IPS DF 6.9 (cell line): ENCODE measurements at regions not wholly inside any gene's neighbourhood (a gene's known extent, or its start where the extent isn't known, plus 50 kb on each side); places are given as distances from the start of the nearest gene placed in this dataset.

Source experiments
- DNase-seq: peaks from one replicate; pipeline ENCODE4 v3.0.0-alpha.2; 2013; ENCODE audit warnings: low read depth, low spot score
- H3K27ac ChIP-seq: one replicate; pipeline ENCODE4 v1.5.1; 2013; ENCODE audit warnings: low read length, control low read depth
- H3K27me3 ChIP-seq: 2 replicates; pipeline ENCODE4 v1.6.1; 2013; ENCODE audit warnings: mild to moderate bottlenecking, low read length; ENCODE audit not compliant: control insufficient read depth, insufficient read depth
- H3K36me3 ChIP-seq: 2 replicates; pipeline ENCODE4 v1.6.1; 2013; ENCODE audit warnings: low read length; ENCODE audit not compliant: control insufficient read depth, insufficient read depth
- H3K4me1 ChIP-seq: 2 replicates; pipeline ENCODE4 v1.6.1; 2013; ENCODE audit warnings: low read length; ENCODE audit not compliant: control insufficient read depth, insufficient read depth
- H3K4me3 ChIP-seq: 2 replicates; pipeline ENCODE4 v1.5.1; 2013; ENCODE audit warnings: mild to moderate bottlenecking, low read length
- H3K9me3 ChIP-seq: 2 replicates; pipeline ENCODE4 v1.6.1; 2013; ENCODE audit warnings: low read length, inconsistent platforms; ENCODE audit not compliant: control insufficient read depth, insufficient read depth
- WGBS: extraction: QIAGEN DNeasy Blood & Tissue Kit; methylation state at CpG from one replicate; pipeline ENCODE4 v1.1.7; 2013; ENCODE audit warnings: mixed read lengths, missing lambda C conversion rate; ENCODE audit not compliant: insufficient read length, insufficient coverage; 5-methylcytosine and 5-hydroxymethylcytosine counted together

DNA sequence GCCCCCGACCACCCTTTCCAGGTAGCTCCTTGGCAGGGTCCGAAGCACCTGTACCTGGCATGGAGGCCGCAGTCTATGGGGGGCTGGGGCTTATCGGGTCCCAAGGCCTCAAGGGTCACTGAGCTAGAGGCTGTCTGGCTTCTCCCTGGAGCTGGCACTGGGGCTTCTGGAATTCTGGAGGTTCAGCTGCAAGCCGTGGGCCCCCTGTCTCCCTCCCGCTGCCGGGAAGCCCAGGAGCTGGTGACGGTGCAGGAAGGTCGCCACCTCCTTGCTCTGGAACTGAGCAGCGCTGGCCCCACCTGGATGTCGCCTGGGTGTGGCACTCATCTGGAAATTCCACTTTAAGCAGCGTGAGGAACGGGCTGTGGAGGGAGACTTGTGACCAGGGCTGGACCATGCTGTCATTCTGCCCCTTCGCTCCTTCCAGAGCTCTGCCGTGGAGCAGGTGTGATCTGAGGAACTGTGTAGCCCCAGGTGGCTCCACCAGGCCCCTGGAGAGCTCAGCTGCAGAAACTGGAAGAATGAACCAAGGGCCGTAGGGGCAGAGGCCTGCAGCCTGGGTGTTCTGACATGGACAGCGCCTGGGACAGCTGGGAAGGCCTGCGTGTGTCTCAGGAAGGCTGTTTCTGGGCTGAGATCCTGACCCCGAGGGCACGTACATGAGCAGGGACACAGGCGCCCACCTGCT lies 129.7 kb upstream of the PPP2R2D start:
- Histone ChIP-seq H3K4me3 (no peak overlapping the region), H3K4me1 (no peaks in the 10 kb centered on the region), H3K9me3 (peaks cover 2% of the 10 kb centered on the region), H3K36me3 (no peaks in the 10 kb centered on the region), H3K27me3 (no peaks in the 10 kb centered on the region; the same call in 1 of the 2 replicates), H3K27ac (no peak overlapping the region)
- DNase-seq, result no peak
- WGBS, result no CpG with 5 or more reads among the region's 21 CpGs

DNA sequence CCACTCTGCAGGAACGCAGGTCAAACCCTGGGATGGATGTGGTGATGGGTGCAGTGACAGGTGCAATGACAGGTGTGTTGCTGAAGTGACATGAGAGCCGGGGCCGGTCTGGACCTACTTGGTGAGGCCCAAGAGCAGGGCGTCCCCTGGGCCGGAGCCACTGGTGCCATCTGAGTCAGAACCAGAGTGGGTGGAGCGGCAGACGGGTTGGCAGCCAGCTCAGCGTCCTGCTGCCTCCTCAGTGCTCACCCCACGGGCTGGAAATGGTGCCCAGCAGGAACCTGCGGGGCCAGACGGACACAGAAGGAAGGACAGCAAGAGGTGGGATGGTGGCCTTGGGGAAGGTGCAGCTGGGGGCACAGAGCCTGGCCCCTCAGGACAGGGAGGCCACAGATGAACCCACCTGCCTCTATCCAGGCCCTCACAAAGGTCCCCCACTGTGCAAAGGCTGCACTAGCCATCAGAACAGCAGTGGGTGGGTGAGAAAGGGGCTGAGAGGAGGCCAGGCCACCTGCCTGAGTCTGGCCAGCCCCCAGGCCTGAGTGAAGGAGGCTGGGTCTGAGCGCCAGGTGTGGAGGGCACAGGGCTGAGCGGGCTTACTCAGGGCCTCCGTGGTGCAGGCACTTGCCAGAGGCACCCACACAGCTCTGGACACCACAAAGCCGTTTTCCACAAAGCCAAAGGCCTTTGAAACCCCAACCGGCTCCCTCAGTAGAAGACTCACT lies 129.0 kb upstream of the PPP2R2D start:
- H3K9me3 ChIP-seq, result peaks cover 3% of the 10 kb centered on the region
- H3K4me3 ChIP-seq, result no peak overlapping the region
- no peak overlapping the region for H3K27ac ChIP-seq
- no CpG with 5 or more reads among the region's 16 CpGs for WGBS
- no peaks in the 10 kb centered on the region; the same call in 1 of the 2 replicates for H3K27me3 ChIP-seq
- H3K36me3 ChIP-seq, result no peaks in the 10 kb centered on the region
- H3K4me1 ChIP-seq, result no peaks in the 10 kb centered on the region
- DNase-seq, result no peak

DNA sequence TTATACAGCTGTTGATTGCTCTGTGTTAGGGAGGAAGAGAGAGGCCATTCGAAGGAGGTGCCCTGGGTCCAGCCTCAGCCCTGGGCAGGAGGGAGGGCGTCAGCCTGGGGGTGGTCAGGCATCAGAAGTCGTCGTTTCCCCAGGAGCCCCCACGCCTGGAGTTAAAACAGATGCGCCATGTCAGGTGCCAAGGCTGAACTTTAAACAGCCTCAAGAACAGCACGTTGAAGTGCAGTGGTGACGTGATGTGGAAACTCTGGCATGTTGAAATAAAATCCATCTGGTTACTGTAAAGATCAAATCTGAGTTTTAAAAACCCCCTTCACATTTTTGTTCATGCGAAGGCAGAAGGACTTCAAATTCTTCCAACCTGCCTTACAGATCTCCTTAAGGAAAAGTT lies 128.4 kb upstream of the PPP2R2D start:
- Histone ChIP-seq H3K4me1 (no peaks in the 10 kb centered on the region), H3K36me3 (no peaks in the 10 kb centered on the region), H3K27me3 (no peaks in the 10 kb centered on the region; the same call in 1 of the 2 replicates), H3K4me3 (no peak overlapping the region), H3K27ac (no peak overlapping the region), H3K9me3 (peaks cover 3% of the 10 kb centered on the region)
- DNase-seq, result no peak
- no CpG with 5 or more reads among the region's 9 CpGs for WGBS

DNA sequence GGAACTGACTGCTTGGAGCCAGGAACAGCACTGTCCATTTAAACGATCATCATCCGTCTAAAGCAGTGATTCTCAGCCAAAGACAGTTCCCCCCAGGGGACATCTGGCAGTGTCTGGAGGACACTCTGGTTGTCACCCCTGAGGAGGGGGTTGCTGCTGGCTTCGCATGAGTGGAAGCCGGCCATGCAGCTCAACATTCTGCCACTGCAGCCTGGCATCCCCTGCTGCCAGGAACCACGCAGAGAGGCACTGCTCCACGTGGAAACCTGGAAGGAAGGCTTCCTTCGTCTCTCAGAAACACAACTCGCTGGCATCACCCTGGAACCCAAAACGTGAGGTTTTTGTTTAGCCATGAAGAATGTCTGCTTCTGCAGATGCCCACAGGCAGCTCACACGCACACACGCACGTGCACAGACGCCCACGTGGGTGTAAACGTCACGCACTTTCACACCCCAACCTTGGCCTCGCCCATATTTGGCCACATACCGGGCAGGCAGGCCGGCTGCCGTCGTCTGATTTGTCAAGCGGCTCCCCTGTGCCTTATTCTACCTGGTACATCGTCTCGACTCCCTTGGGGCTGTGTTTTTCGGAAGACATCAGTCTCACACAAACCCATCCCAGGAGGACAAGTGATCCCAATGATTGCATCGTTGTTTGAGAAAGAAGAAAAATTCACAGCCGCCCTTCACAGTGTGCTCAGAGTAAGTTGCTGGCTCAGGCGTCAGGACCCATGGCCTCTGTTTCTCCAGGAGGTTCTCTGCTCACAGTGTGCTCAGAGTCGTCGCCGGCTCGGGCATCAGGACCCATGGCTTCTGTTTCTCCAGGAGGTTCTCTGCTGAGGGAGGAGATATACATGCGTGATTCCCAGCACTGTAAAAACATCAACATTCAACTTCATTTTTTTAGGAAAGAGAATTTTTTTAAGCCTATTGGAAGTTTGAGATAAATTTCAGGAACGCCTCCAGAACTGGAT lies 127.2 kb upstream of the PPP2R2D start:
- Histone ChIP-seq H3K27ac (no peak overlapping the region), H3K4me3 (no peak overlapping the region), H3K27me3 (no peaks in the 10 kb centered on the region; the same call in 1 of the 2 replicates), H3K9me3 (peaks cover 9% of the 10 kb centered on the region), H3K4me1 (no peaks in the 10 kb centered on the region), H3K36me3 (no peaks in the 10 kb centered on the region)
- no CpG with 5 or more reads among the region's 34 CpGs for WGBS
- no peak for DNase-seq

DNA sequence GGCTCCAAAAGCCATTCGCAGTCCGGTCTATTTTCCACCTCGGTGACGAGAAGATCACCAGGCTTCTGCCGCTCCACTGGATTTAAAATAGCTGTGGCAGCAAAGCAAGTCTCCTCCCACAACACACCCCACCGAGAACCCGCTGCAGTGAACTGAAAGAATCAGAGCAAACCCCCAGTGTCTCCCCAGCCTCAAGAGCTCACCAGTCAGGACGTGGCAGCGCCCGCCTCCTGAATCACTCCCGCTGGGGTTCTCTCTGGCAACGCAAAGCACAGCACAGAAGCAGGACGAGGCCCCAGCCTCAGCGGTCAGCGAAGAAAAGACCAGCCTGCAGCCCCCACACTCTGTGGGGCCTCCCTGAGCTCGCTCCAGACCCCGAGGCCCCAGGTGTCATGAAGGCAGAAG lies 126.1 kb upstream of the PPP2R2D start:
- H3K9me3 ChIP-seq, result peaks cover 12% of the 10 kb centered on the region
- WGBS, result no CpG with 5 or more reads among the region's 17 CpGs
- no peak overlapping the region for H3K27ac ChIP-seq
- H3K36me3 ChIP-seq, result no peaks in the 10 kb centered on the region
- H3K4me3 ChIP-seq, result no peak overlapping the region
- DNase-seq, result no peak
- H3K27me3 ChIP-seq, result no peaks in the 10 kb centered on the region
- H3K4me1 ChIP-seq, result no peaks in the 10 kb centered on the region

DNA sequence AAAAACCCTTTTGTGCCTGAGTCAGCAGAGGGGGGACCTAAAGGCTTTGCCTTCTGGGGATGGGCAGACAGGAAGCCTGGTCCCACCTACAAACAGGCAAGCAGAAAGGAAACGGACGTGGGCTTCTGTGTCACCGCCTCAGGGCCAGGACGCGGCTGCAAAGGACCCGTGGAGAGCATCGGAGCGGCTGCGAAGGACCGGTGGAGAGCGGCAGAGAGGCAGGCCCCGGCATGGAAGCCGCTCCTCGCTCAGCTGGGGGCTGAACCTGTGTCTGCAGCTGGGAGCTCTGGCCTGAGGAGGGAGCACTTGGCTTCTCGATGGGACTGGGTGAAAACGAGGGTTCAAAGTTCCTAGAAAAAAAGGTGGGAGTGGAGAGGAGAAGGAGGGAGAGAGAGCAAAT lies 125.4 kb upstream of the PPP2R2D start:
- H3K9me3 ChIP-seq, result peaks cover 12% of the 10 kb centered on the region

DNA sequence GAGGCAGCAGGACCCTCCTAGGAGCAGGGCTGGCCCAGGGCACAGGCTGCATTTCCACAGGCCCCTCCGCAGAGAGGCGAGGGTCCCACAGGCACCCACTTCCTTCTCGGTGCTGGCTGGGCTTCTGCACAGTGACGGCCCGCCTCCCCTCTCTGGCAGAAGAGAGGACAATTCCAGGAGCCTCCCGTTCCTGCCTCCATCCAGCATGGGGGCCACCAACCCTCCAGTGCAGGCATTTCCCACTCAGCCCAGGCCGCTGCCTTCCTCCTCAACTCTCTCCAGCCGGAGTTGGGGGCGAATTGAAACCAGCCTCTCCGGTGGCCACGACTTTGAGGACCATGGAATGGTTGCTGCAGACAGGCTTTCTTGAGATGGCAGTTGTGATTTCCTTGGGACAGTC lies 125.0 kb upstream of the PPP2R2D start:
- no peaks in the 10 kb centered on the region for H3K4me1 ChIP-seq
- H3K27ac ChIP-seq, result no peak overlapping the region
- H3K27me3 ChIP-seq, result no peaks in the 10 kb centered on the region
- DNase-seq, result no peak
- H3K9me3 ChIP-seq, result peaks cover 12% of the 10 kb centered on the region
- H3K36me3 ChIP-seq, result no peaks in the 10 kb centered on the region
- no CpG with 5 or more reads among the region's 11 CpGs for WGBS
- no peak overlapping the region for H3K4me3 ChIP-seq

More for the DNA sequence above, 125.4 kb upstream of the PPP2R2D start:
- Histone ChIP-seq H3K36me3 (no peaks in the 10 kb centered on the region), H3K27ac (no peak overlapping the region), H3K4me1 (no peaks in the 10 kb centered on the region), H3K4me3 (no peak overlapping the region), H3K27me3 (no peaks in the 10 kb centered on the region)
- WGBS, result no CpG with 5 or more reads among the region's 16 CpGs
- no peak for DNase-seq

DNA sequence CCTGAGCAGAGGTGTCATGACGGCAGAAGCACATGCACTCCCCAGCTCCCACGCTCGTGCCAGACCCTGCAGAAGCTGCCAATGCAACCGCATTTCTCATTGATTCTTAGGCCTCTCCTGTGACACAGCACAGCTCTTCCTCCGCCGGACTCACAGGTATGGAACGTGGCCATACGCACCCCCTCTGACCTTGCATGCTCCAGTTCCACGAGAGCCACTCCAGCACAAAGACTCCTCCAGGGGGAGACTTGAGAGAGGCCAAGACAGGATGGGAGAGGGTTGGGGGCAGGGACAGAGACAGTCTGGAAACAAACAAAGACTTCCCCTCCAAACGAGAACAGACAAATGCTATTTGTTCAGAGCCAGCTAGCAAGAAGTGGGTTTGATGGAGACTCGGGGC lies 124.3 kb upstream of the PPP2R2D start:
- H3K4me3 ChIP-seq, result no peak overlapping the region
- WGBS, result no CpG with 5 or more reads among the region's 11 CpGs
- H3K9me3 ChIP-seq, result peaks cover 13% of the 10 kb centered on the region

DNA sequence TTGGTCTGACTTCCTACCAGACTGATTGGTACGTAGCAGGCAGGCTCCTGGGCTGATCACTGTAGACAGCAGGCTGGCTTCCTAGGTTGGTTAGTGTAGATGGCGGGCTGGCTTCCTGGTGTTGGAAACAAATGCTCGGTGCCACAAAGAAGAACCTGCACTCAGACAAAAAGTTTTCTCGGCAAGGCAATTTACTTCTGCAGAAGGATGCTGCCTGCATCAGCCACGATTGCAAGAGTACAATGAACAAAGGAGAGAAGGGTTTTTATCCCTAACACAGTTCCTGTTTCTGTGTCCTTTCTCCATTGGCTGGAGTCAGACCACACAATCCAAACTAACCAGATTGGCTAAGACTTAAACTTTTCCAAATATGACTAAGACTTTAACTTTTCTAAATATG lies 123.6 kb upstream of the PPP2R2D start:
- H3K4me3 ChIP-seq, result no peak overlapping the region
- no CpG with 5 or more reads among the region's 5 CpGs for WGBS

More for the DNA sequence above, 124.3 kb upstream of the PPP2R2D start:
- Histone ChIP-seq H3K27ac (no peak overlapping the region), H3K4me1 (no peaks in the 10 kb centered on the region), H3K27me3 (no peaks in the 10 kb centered on the region), H3K36me3 (no peaks in the 10 kb centered on the region)
- no peak for DNase-seq

DNA sequence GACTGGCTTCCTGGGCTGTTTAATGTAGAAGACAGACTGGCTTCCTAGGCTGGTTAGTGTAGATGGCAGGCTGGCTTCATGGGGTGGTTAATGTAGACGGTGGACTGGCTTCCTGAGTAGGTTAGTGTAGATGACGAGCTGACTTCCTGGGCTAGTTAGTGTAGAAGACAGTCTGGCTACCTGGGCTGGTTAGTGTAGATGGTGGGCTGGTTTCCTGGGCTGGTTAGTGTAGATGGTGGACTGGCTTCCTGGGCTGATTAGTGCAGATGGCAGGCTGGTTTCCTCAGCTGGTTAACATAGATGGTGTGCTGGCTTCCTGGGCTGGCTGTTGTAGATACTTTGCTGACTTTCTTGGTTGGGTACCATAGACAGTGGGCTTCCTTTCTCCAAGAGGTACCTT lies 122.9 kb upstream of the PPP2R2D start:
- no CpG with 5 or more reads among the region's 2 CpGs for WGBS
- Histone ChIP-seq H3K27ac (no peak overlapping the region), H3K36me3 (no peaks in the 10 kb centered on the region), H3K27me3 (no peaks in the 10 kb centered on the region), H3K9me3 (peaks cover 15% of the 10 kb centered on the region), H3K4me3 (no peak overlapping the region), H3K4me1 (no peaks in the 10 kb centered on the region)
- DNase-seq, result no peak

More for the DNA sequence above, 123.6 kb upstream of the PPP2R2D start:
- Histone ChIP-seq H3K27me3 (no peaks in the 10 kb centered on the region), H3K36me3 (no peaks in the 10 kb centered on the region), H3K27ac (no peak overlapping the region), H3K9me3 (peaks cover 15% of the 10 kb centered on the region), H3K4me1 (no peaks in the 10 kb centered on the region)
- DNase-seq, result no peak
